ENCODE measurements at regions not wholly inside any gene's neighbourhood (a gene's known extent, or its start where the extent isn't known, plus 50 kb on each side); places are given as distances from the start of the nearest gene placed in this dataset.
A peak's percentile ranks its signal among the peaks of the same experiment; 100 is the strongest.

GRCh38 chr1:238642231-238642630, 744.1 kb upstream of the CHRM3 start:
- Histone ChIP-seq H3K4me3 (ENCODE audit: low read depth, low read length) (no peak overlapping the region), H3K9me3 (ENCODE audit: control insufficient read depth in 2 of 2, low read length in 2 of 2) (no peaks in the 10 kb centered on the region), H3K4me1 (ENCODE audit: control insufficient read depth, insufficient read depth, low read length, poor library complexity, severe bottlenecking) (no peaks in the 10 kb centered on the region), H3K36me3 (ENCODE audit: control insufficient read depth, insufficient read depth, low read length) (no peaks in the 10 kb centered on the region), H3K27me3 (ENCODE audit: control insufficient read depth, insufficient read depth, low read length) (no peaks in the 10 kb centered on the region), H3K27ac (ENCODE audit: insufficient read depth, low read length, poor library complexity, severe bottlenecking) (no peak overlapping the region)
- H3K4me3 Mint-ChIP-seq, result no peak overlapping the region
- no peak overlapping the region for H3K27ac Mint-ChIP-seq
- peaks cover 0 to 6% (median 0%) of the 10 kb centered on the region in 7 donors for H3K9me3 Mint-ChIP-seq
- no peaks in the 10 kb centered on the region for H3K36me3 Mint-ChIP-seq
- no peak for ATAC-seq (ENCODE audit: low read depth in 2 of 2)
- peak in 1 of 3 donors; percentile 1 for DNase-seq
- H3K27me3 Mint-ChIP-seq, result no peaks in the 10 kb centered on the region
- H3K4me1 Mint-ChIP-seq, result no peaks in the 10 kb centered on the region

GRCh38 chr1:238639861-238640260, 746.5 kb upstream of the CHRM3 start:
- H3K27me3 Mint-ChIP-seq, result no peaks in the 10 kb centered on the region
- no peaks in the 10 kb centered on the region for H3K4me1 Mint-ChIP-seq
- H3K4me1 ChIP-seq (ENCODE audit: control insufficient read depth, insufficient read depth, low read length, poor library complexity, severe bottlenecking), result no peaks in the 10 kb centered on the region
- DNase-seq, result no peak
- no peaks in the 10 kb centered on the region for H3K36me3 ChIP-seq (ENCODE audit: control insufficient read depth, insufficient read depth, low read length)
- H3K9me3 ChIP-seq (ENCODE audit: control insufficient read depth in 2 of 2, low read length in 2 of 2), result no peaks in the 10 kb centered on the region
- peaks cover 0 to 5% (median 0%) of the 10 kb centered on the region in 7 donors for H3K9me3 Mint-ChIP-seq
- no peaks in the 10 kb centered on the region for H3K27me3 ChIP-seq (ENCODE audit: control insufficient read depth, insufficient read depth, low read length)
- no peak overlapping the region for H3K27ac Mint-ChIP-seq
- H3K4me3 ChIP-seq (ENCODE audit: low read depth, low read length), result no peak overlapping the region
- H3K27ac ChIP-seq (ENCODE audit: insufficient read depth, low read length, poor library complexity, severe bottlenecking), result no peak overlapping the region
- H3K4me3 Mint-ChIP-seq, result no peak overlapping the region
- no peaks in the 10 kb centered on the region for H3K36me3 Mint-ChIP-seq
- ATAC-seq (ENCODE audit: low read depth in 2 of 2), result no peak

GRCh38 chr1:238628110-238628509, 737.4 kb upstream of the ZP4 start:
- no peak overlapping the region for H3K4me3 Mint-ChIP-seq
- no peak overlapping the region for H3K27ac ChIP-seq (ENCODE audit: insufficient read depth, low read length, poor library complexity, severe bottlenecking)
- no peak overlapping the region for H3K27ac Mint-ChIP-seq
- H3K36me3 ChIP-seq (ENCODE audit: control insufficient read depth, insufficient read depth, low read length), result no peaks in the 10 kb centered on the region
- H3K9me3 Mint-ChIP-seq, result peaks cover 0 to 13% (median 5%) of the 10 kb centered on the region in 7 donors
- H3K27me3 Mint-ChIP-seq, result no peaks in the 10 kb centered on the region
- H3K4me1 ChIP-seq (ENCODE audit: control insufficient read depth, insufficient read depth, low read length, poor library complexity, severe bottlenecking), result no peaks in the 10 kb centered on the region
- no peaks in the 10 kb centered on the region for H3K36me3 Mint-ChIP-seq
- ATAC-seq (ENCODE audit: low read depth in 2 of 2) (no peak), DNase-seq (no peak)
- H3K4me1 Mint-ChIP-seq, result no peaks in the 10 kb centered on the region
- H3K4me3 ChIP-seq (ENCODE audit: low read depth, low read length), result no peak overlapping the region
- H3K9me3 ChIP-seq (ENCODE audit: control insufficient read depth in 2 of 2, low read length in 2 of 2), result peaks cover 2% of the 10 kb centered on the region in 2 experiments
- H3K27me3 ChIP-seq (ENCODE audit: control insufficient read depth, insufficient read depth, low read length), result no peaks in the 10 kb centered on the region

GRCh38 chr1:238624776-238625175, 734.1 kb upstream of the ZP4 start:
- H3K4me1 ChIP-seq (ENCODE audit: control insufficient read depth, insufficient read depth, low read length, poor library complexity, severe bottlenecking), result no peaks in the 10 kb centered on the region
- H3K36me3 ChIP-seq (ENCODE audit: control insufficient read depth, insufficient read depth, low read length), result no peaks in the 10 kb centered on the region
- Mint-ChIP-seq H3K9me3 (peaks cover 1 to 11% (median 4%) of the 10 kb centered on the region in 7 donors), H3K4me3 (peak overlapping the region in 1 of 4 donors; percentile 76), H3K4me1 (no peaks in the 10 kb centered on the region), H3K27ac (no peak overlapping the region), H3K27me3 (no peaks in the 10 kb centered on the region), H3K36me3 (no peaks in the 10 kb centered on the region)
- H3K27ac ChIP-seq (ENCODE audit: insufficient read depth, low read length, poor library complexity, severe bottlenecking), result no peak overlapping the region
- H3K27me3 ChIP-seq (ENCODE audit: control insufficient read depth, insufficient read depth, low read length), result no peaks in the 10 kb centered on the region
- no peak overlapping the region for H3K4me3 ChIP-seq (ENCODE audit: low read depth, low read length)
- peaks cover 0 to 2% of the 10 kb centered on the region in 2 experiments for H3K9me3 ChIP-seq (ENCODE audit: control insufficient read depth in 2 of 2, low read length in 2 of 2)
- DNase-seq, result no peak
- ATAC-seq (ENCODE audit: low read depth in 2 of 2), result no peak

- Mint-ChIP-seq H3K27me3 (no peaks in the 10 kb centered on the region), H3K9me3 (peaks cover 0 to 23% (median 5%) of the 10 kb centered on the region in 7 donors), H3K36me3 (no peaks in the 10 kb centered on the region), H3K27ac (no peak overlapping the region), H3K4me3 (no peak overlapping the region), H3K4me1 (no peaks in the 10 kb centered on the region)
- ATAC-seq (ENCODE audit: low read depth in 2 of 2) (no peak), DNase-seq (no peak)
- Histone ChIP-seq H3K4me1 (ENCODE audit: control insufficient read depth, insufficient read depth, low read length, poor library complexity, severe bottlenecking) (no peaks in the 10 kb centered on the region), H3K36me3 (ENCODE audit: control insufficient read depth, insufficient read depth, low read length) (no peaks in the 10 kb centered on the region), H3K4me3 (ENCODE audit: low read depth, low read length) (no peak overlapping the region), H3K27me3 (ENCODE audit: control insufficient read depth, insufficient read depth, low read length) (no peaks in the 10 kb centered on the region), H3K9me3 (ENCODE audit: control insufficient read depth in 2 of 2, low read length in 2 of 2) (no peaks in the 10 kb centered on the region), H3K27ac (ENCODE audit: insufficient read depth, low read length, poor library complexity, severe bottlenecking) (no peak overlapping the region)
Measured at GRCh38 chr1:238621405-238621804, 730.7 kb upstream of the ZP4 start.

GRCh38 chr1:238619652-238620051, 728.9 kb upstream of the ZP4 start:
- Mint-ChIP-seq H3K36me3 (no peaks in the 10 kb centered on the region), H3K4me3 (no peak overlapping the region), H3K27me3 (no peaks in the 10 kb centered on the region), H3K4me1 (no peaks in the 10 kb centered on the region), H3K9me3 (peaks cover 0 to 20% (median 5%) of the 10 kb centered on the region in 7 donors), H3K27ac (no peak overlapping the region)
- no peaks in the 10 kb centered on the region for H3K36me3 ChIP-seq (ENCODE audit: control insufficient read depth, insufficient read depth, low read length)
- no peaks in the 10 kb centered on the region for H3K4me1 ChIP-seq (ENCODE audit: control insufficient read depth, insufficient read depth, low read length, poor library complexity, severe bottlenecking)
- no peak overlapping the region for H3K4me3 ChIP-seq (ENCODE audit: low read depth, low read length)
- no peaks in the 10 kb centered on the region for H3K9me3 ChIP-seq (ENCODE audit: control insufficient read depth in 2 of 2, low read length in 2 of 2)
- DNase-seq (no peak), ATAC-seq (ENCODE audit: low read depth in 2 of 2) (no peak)
- H3K27me3 ChIP-seq (ENCODE audit: control insufficient read depth, insufficient read depth, low read length), result no peaks in the 10 kb centered on the region
- H3K27ac ChIP-seq (ENCODE audit: insufficient read depth, low read length, poor library complexity, severe bottlenecking), result no peak overlapping the region

- ATAC-seq (ENCODE audit: low read depth in 2 of 2) (no peak), DNase-seq (no peak)
- Histone ChIP-seq H3K27ac (ENCODE audit: insufficient read depth, low read length, poor library complexity, severe bottlenecking) (no peak overlapping the region), H3K27me3 (ENCODE audit: control insufficient read depth, insufficient read depth, low read length) (no peaks in the 10 kb centered on the region), H3K4me1 (ENCODE audit: control insufficient read depth, insufficient read depth, low read length, poor library complexity, severe bottlenecking) (no peaks in the 10 kb centered on the region), H3K4me3 (ENCODE audit: low read depth, low read length) (no peak overlapping the region), H3K9me3 (ENCODE audit: control insufficient read depth in 2 of 2, low read length in 2 of 2) (no peaks in the 10 kb centered on the region), H3K36me3 (ENCODE audit: control insufficient read depth, insufficient read depth, low read length) (no peaks in the 10 kb centered on the region)
- Mint-ChIP-seq H3K36me3 (no peaks in the 10 kb centered on the region), H3K4me3 (no peak overlapping the region), H3K27me3 (no peaks in the 10 kb centered on the region), H3K4me1 (no peaks in the 10 kb centered on the region), H3K27ac (no peak overlapping the region), H3K9me3 (peaks cover 3 to 20% (median 8%) of the 10 kb centered on the region in 7 donors)
Measured at GRCh38 chr1:238611406-238611805, 720.7 kb upstream of the ZP4 start.

GRCh38 chr1:238608144-238608543, 717.4 kb upstream of the ZP4 start:
- H3K27me3 ChIP-seq (ENCODE audit: control insufficient read depth, insufficient read depth, low read length), result no peaks in the 10 kb centered on the region
- H3K4me1 ChIP-seq (ENCODE audit: control insufficient read depth, insufficient read depth, low read length, poor library complexity, severe bottlenecking), result no peaks in the 10 kb centered on the region
- no peak overlapping the region for H3K4me3 ChIP-seq (ENCODE audit: low read depth, low read length)
- H3K9me3 Mint-ChIP-seq, result peaks cover 0 to 12% (median 8%) of the 10 kb centered on the region in 7 donors
- ATAC-seq (ENCODE audit: low read depth in 2 of 2), result no peak
- DNase-seq, result no peak
- no peaks in the 10 kb centered on the region for H3K4me1 Mint-ChIP-seq
- no peaks in the 10 kb centered on the region for H3K36me3 ChIP-seq (ENCODE audit: control insufficient read depth, insufficient read depth, low read length)
- H3K36me3 Mint-ChIP-seq, result no peaks in the 10 kb centered on the region
- no peaks in the 10 kb centered on the region for H3K27me3 Mint-ChIP-seq
- H3K9me3 ChIP-seq (ENCODE audit: control insufficient read depth in 2 of 2, low read length in 2 of 2), result no peaks in the 10 kb centered on the region
- no peak overlapping the region for H3K27ac ChIP-seq (ENCODE audit: insufficient read depth, low read length, poor library complexity, severe bottlenecking)
- no peak overlapping the region for H3K4me3 Mint-ChIP-seq
- H3K27ac Mint-ChIP-seq, result no peak overlapping the region

Measured in CD4-positive, CD25-positive, alpha-beta regulatory T cell (primary cell).